ENCODE measurements at regions not wholly inside any gene's neighbourhood (a gene's known extent, or its start where the extent isn't known, plus 50 kb on each side); places are given as distances from the start of the nearest gene placed in this dataset.

DNA sequence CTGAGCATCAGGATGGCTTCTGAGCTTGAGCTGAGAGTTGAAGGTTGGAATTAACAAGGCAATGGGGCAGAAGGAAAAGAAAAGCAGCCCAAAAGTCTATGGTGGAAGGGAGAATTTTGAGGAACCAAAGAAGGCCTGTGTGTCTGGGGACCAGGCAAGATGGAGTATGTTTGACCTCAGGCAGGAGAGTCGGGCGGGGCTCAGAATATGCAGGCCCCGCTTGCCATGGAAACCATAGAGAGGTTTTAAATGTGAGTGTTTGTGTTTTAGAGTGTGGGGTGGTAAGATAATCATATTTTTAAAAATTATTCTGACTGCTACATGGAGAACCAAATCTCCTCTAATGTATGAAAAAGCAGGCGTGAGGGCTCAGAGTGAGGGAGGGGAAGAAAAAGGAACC is 174.0 kb upstream of the PPP2R2B start:
- ChIA-PET POLR2A (no interaction called here), CTCF (no interaction called here)
- TF ChIP-seq MYC (IDR thresholded peaks at IDR 0.05; ENCODE audit: borderline replicate concordance, low read length), result no peak
- no peak for TF ChIP-seq CBX2 (IDR thresholded peaks at IDR 0.05; ENCODE audit: borderline replicate concordance, low read depth)
- TF ChIP-seq, protein P1, sequence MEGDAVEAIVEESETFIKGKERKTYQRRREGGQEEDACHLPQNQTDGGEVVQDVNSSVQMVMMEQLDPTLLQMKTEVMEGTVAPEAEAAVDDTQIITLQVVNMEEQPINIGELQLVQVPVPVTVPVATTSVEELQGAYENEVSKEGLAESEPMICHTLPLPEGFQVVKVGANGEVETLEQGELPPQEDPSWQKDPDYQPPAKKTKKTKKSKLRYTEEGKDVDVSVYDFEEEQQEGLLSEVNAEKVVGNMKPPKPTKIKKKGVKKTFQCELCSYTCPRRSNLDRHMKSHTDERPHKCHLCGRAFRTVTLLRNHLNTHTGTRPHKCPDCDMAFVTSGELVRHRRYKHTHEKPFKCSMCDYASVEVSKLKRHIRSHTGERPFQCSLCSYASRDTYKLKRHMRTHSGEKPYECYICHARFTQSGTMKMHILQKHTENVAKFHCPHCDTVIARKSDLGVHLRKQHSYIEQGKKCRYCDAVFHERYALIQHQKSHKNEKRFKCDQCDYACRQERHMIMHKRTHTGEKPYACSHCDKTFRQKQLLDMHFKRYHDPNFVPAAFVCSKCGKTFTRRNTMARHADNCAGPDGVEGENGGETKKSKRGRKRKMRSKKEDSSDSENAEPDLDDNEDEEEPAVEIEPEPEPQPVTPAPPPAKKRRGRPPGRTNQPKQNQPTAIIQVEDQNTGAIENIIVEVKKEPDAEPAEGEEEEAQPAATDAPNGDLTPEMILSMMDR (IDR thresholded peaks at IDR 0.05), result no peak
- TF ChIP-seq FOSL2 (IDR thresholded peaks at IDR 0.05), result no peak
- TF ChIP-seq FOSL2 (CRISPR knock-in tag; IDR thresholded peaks at IDR 0.05), result no peak
- TF ChIP-seq HOXB5 (CRISPR knock-in tag; IDR thresholded peaks at IDR 0.05), result no peak
- TF ChIP-seq, protein P2, sequence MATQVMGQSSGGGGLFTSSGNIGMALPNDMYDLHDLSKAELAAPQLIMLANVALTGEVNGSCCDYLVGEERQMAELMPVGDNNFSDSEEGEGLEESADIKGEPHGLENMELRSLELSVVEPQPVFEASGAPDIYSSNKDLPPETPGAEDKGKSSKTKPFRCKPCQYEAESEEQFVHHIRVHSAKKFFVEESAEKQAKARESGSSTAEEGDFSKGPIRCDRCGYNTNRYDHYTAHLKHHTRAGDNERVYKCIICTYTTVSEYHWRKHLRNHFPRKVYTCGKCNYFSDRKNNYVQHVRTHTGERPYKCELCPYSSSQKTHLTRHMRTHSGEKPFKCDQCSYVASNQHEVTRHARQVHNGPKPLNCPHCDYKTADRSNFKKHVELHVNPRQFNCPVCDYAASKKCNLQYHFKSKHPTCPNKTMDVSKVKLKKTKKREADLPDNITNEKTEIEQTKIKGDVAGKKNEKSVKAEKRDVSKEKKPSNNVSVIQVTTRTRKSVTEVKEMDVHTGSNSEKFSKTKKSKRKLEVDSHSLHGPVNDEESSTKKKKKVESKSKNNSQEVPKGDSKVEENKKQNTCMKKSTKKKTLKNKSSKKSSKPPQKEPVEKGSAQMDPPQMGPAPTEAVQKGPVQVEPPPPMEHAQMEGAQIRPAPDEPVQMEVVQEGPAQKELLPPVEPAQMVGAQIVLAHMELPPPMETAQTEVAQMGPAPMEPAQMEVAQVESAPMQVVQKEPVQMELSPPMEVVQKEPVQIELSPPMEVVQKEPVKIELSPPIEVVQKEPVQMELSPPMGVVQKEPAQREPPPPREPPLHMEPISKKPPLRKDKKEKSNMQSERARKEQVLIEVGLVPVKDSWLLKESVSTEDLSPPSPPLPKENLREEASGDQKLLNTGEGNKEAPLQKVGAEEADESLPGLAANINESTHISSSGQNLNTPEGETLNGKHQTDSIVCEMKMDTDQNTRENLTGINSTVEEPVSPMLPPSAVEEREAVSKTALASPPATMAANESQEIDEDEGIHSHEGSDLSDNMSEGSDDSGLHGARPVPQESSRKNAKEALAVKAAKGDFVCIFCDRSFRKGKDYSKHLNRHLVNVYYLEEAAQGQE (IDR thresholded peaks at IDR 0.05), result no peak
- no peak for TF ChIP-seq EHF (CRISPR knock-in tag; IDR thresholded peaks at IDR 0.05)
- no peak for TF ChIP-seq ZFP36 (IDR thresholded peaks at IDR 0.05; ENCODE audit: borderline replicate concordance, partially characterized antibody)
- no peak for TF ChIP-seq CHD2 (IDR thresholded peaks at IDR 0.05; ENCODE audit: low read length, partially characterized antibody)
- no peak for TF ChIP-seq RFX5 (IDR thresholded peaks at IDR 0.05)
- TF ChIP-seq MAZ (IDR thresholded peaks at IDR 0.05; ENCODE audit: borderline replicate concordance, low read depth, low read length), result no peak
- TF ChIP-seq RARB (CRISPR knock-in tag; IDR thresholded peaks at IDR 0.05), result no peak
- no peak for TF ChIP-seq PHF8 (IDR thresholded peaks at IDR 0.05; ENCODE audit: borderline replicate concordance, low read depth)
- TF ChIP-seq JUN (IDR thresholded peaks at IDR 0.05), result no peak
- TF ChIP-seq, protein P3, sequence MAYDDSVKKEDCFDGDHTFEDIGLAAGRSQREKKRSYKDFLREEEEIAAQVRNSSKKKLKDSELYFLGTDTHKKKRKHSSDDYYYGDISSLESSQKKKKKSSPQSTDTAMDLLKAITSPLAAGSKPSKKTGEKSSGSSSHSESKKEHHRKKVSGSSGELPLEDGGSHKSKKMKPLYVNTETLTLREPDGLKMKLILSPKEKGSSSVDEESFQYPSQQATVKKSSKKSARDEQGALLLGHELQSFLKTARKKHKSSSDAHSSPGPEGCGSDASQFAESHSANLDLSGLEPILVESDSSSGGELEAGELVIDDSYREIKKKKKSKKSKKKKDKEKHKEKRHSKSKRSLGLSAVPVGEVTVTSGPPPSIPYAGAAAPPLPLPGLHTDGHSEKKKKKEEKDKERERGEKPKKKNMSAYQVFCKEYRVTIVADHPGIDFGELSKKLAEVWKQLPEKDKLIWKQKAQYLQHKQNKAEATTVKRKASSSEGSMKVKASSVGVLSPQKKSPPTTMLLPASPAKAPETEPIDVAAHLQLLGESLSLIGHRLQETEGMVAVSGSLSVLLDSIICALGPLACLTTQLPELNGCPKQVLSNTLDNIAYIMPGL (CRISPR knock-in tag; IDR thresholded peaks at IDR 0.05; ENCODE audit: borderline replicate concordance), result no peak
- TF ChIP-seq CEBPB (IDR thresholded peaks at IDR 0.05), result no peak
- TF ChIP-seq KDM1A (IDR thresholded peaks at IDR 0.05; ENCODE audit: low read depth), result no peak
- no peak for TF ChIP-seq GATA3 (IDR thresholded peaks at IDR 0.05; ENCODE audit: borderline replicate concordance)
- no peaks in the 10 kb centered on the region for H3K4me1 ChIP-seq
- DNase-seq (ENCODE audit: low read depth in 1 of 2, low spot score in 1 of 2), result no peak
- no peak overlapping the region for H3K4me2 ChIP-seq
- 36% methylated on average over 4 of the region's 4 CpGs for WGBS (ENCODE audit: missing lambda C conversion rate)
- H3K27ac ChIP-seq, result no peak overlapping the region
- no peaks in the 10 kb centered on the region for H3K9me3 ChIP-seq
- ATAC-seq, result no peak
- no peak for FAIRE-seq
- no peak overlapping the region for H3K4me3 ChIP-seq

DNA sequence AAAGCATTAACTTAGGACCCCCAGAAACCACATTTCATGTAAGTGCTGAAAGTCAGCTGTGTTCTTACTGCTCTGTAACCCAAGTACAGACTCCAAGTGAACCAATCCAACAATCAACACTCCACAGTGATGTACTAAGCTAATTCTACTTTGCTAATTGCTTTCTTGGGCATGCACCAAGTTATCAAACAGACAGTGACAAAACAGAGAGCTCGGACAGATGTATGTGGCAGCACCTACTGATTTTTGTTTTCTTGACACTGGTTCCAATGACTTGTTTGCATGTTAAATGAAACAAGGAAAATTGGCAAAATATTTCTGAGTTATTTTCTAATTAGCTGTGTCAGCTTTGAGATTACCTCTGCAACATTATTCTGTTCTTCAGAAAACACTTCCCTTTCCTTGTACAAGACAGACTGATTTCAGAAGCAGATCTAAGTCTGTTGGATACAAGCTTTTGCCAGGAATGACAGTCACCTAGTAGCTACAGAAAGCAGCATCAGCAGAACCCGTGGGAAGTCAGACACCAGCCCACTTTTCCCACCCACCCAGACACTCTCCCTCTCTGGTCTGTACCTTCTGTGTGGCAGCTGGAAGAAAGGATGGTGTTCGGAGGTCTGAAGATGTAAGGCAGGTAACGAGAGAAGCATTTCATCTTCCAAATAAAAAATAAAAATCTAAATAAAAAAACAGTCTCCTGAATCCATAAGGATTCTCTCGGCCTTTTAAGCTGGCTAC is 176.7 kb upstream of the PPP2R2B start:
- Histone ChIP-seq H3K4me1 (no peaks in the 10 kb centered on the region), H3K4me2 (no peak overlapping the region), H3K4me3 (no peak overlapping the region), H3K27ac (no peak overlapping the region), H3K9me3 (no peaks in the 10 kb centered on the region)
- 3% methylated on average over 5 of the region's 5 CpGs for WGBS (ENCODE audit: missing lambda C conversion rate)
- FAIRE-seq (no peak), ATAC-seq (no peak), DNase-seq (ENCODE audit: low read depth in 1 of 2, low spot score in 1 of 2) (no peak)
- no peak for TF ChIP-seq HOXB5 (CRISPR knock-in tag; IDR thresholded peaks at IDR 0.05)
- TF ChIP-seq, protein P4, sequence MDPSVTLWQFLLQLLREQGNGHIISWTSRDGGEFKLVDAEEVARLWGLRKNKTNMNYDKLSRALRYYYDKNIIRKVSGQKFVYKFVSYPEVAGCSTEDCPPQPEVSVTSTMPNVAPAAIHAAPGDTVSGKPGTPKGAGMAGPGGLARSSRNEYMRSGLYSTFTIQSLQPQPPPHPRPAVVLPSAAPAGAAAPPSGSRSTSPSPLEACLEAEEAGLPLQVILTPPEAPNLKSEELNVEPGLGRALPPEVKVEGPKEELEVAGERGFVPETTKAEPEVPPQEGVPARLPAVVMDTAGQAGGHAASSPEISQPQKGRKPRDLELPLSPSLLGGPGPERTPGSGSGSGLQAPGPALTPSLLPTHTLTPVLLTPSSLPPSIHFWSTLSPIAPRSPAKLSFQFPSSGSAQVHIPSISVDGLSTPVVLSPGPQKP (IDR thresholded peaks at IDR 0.05; ENCODE audit: low read depth, low read length), result no peak
- TF ChIP-seq EHMT2 (IDR thresholded peaks at IDR 0.05; ENCODE audit: low read depth), result no peak
- no peak for TF ChIP-seq HOXA7 (CRISPR knock-in tag; IDR thresholded peaks at IDR 0.05)
- no peak for TF ChIP-seq RFX5 (IDR thresholded peaks at IDR 0.05)
- TF ChIP-seq ZSCAN20 (CRISPR knock-in tag; IDR thresholded peaks at IDR 0.05), result no peak
- TF ChIP-seq, protein P1 (IDR thresholded peaks at IDR 0.05), result no peak
- ChIA-PET CTCF (no interaction called here), POLR2A (no interaction called here)
